Psoas muscle (tissue), 7 donors: ENCODE measurements at regions not wholly inside any gene's neighbourhood (a gene's known extent, or its start where the extent isn't known, plus 50 kb on each side); places are given as distances from the start of the nearest gene placed in this dataset.

Experiments used
- ATAC-seq, 4 donors: fragments of 200-7000 bp; cut with Tn5 transposase; one replicate each; pipeline ENCODE4 v1.9.1; 2020; ENCODE audit warnings: moderate library complexity in 3 of 4, mild to moderate bottlenecking in 2 of 4
- DNase-seq, 2 donors: peaks; one replicate each; pipeline ENCODE4 v3.0.0-alpha.2; 2020
- H3K27ac ChIP-seq: fragments of 200-600 bp; one replicate; pipeline ENCODE4 v1.8.0; 2022
- H3K27me3 ChIP-seq, 3 donors: fragments of 200-600 bp in 1 of 3; one replicate each; pipeline versions ENCODE4 v1.6.1 to v1.8.0; 2013 to 2022; ENCODE audit warnings: low read length in 2 of 3, mild to moderate bottlenecking in 2 of 3, moderate library complexity in 1 of 3; ENCODE audit not compliant: insufficient read depth in 3 of 3
- H3K36me3 ChIP-seq, 2 donors: fragments of 200-600 bp in 1 of 2; one replicate each; pipeline versions ENCODE4 v1.6.1 to v1.8.0; 2013 to 2022; ENCODE audit warnings: low read depth in 1 of 2, mild to moderate bottlenecking in 1 of 2, moderate library complexity in 1 of 2; ENCODE audit not compliant: insufficient read depth in 1 of 2
- H3K4me1 ChIP-seq: fragments of 200-600 bp; one replicate; pipeline ENCODE4 v1.8.0; 2022
- H3K4me3 ChIP-seq: fragments of 200-600 bp; one replicate; pipeline ENCODE4 v1.8.0; 2022; ENCODE audit warnings: mild to moderate bottlenecking
- H3K9me3 ChIP-seq: fragments of 200-600 bp; one replicate; pipeline ENCODE4 v1.8.0; 2022
- WGBS, 3 donors: extraction: QIAGEN DNeasy Blood & Tissue Kit; methylation state at CpG; one replicate each; pipeline versions ENCODE4 v1.1.6 to v1.1.7; 2013; 5-methylcytosine and 5-hydroxymethylcytosine counted together
- intact Hi-C, 2 donors: fragments of 100-400 bp; cut with DNase I; formaldehyde crosslinking; loops; one replicate each; pipeline versions ENCODE4 v1.11.0 to v1.14.2; 2022
- TF ChIP-seq, protein P1 (sequence below): fragments of 200-600 bp; IDR thresholded peaks from one replicate; pipeline ENCODE4 v1.8.0; 2022; ENCODE audit warnings: antibody characterized with exemption
- donor health status: healthy with polysubstance abuse.
- donor health status: DM: no; HTN: no; CAD: no; lungs with moderate emphysema.
- donor health status: Bipolar disorder and iron deficiency.
- donor health status: healthy.
- donor health status: DM: yes; HTN: yes; CAD: no.
- donor health status: DM: no; HTN: no; CAD: no.
- donor health status: DM: yes; HTN: yes; CAD: no.

GRCh38 chr7:52811537-52811936 lies 223.9 kb upstream of the POM121L12 start:
- no peak overlapping the region for H3K27ac ChIP-seq
- 83 to 86% (median 84%) methylated on average over 1 of the region's 1 CpG for WGBS, 3 donors
- TF ChIP-seq, protein P1, sequence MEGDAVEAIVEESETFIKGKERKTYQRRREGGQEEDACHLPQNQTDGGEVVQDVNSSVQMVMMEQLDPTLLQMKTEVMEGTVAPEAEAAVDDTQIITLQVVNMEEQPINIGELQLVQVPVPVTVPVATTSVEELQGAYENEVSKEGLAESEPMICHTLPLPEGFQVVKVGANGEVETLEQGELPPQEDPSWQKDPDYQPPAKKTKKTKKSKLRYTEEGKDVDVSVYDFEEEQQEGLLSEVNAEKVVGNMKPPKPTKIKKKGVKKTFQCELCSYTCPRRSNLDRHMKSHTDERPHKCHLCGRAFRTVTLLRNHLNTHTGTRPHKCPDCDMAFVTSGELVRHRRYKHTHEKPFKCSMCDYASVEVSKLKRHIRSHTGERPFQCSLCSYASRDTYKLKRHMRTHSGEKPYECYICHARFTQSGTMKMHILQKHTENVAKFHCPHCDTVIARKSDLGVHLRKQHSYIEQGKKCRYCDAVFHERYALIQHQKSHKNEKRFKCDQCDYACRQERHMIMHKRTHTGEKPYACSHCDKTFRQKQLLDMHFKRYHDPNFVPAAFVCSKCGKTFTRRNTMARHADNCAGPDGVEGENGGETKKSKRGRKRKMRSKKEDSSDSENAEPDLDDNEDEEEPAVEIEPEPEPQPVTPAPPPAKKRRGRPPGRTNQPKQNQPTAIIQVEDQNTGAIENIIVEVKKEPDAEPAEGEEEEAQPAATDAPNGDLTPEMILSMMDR = no peak
- no peaks in the 10 kb centered on the region for H3K4me1 ChIP-seq
- ATAC-seq = no peak
- no peak for DNase-seq
- H3K9me3 ChIP-seq = peaks cover 2% of the 10 kb centered on the region
- no peaks in the 10 kb centered on the region for H3K27me3 ChIP-seq
- intact Hi-C loops = no loop called here
- no peaks in the 10 kb centered on the region for H3K36me3 ChIP-seq
- H3K4me3 ChIP-seq = no peak overlapping the region

GRCh38 chr7:52799817-52800216 lies 235.6 kb upstream of the POM121L12 start:
- no peak for DNase-seq
- intact Hi-C loops = no loop called here

GRCh38 chr7:52797801-52798200 lies 237.6 kb upstream of the POM121L12 start:
- intact Hi-C loops = no loop called here
- Histone ChIP-seq H3K4me3 (no peak overlapping the region), H3K4me1 (no peaks in the 10 kb centered on the region), H3K27me3 (no peaks in the 10 kb centered on the region), H3K9me3 (no peaks in the 10 kb centered on the region), H3K36me3 (no peaks in the 10 kb centered on the region), H3K27ac (no peak overlapping the region)
- no peak for DNase-seq
- no peak for ATAC-seq
- WGBS, 3 donors = 63 to 71% (median 71%) methylated on average over 4 of the region's 4 CpGs
- TF ChIP-seq, protein P1 = no peak

More at GRCh38 chr7:52799817-52800216, 235.6 kb upstream of the POM121L12 start:
- Histone ChIP-seq H3K27ac (no peak overlapping the region), H3K36me3 (no peaks in the 10 kb centered on the region), H3K9me3 (no peaks in the 10 kb centered on the region), H3K27me3 (no peaks in the 10 kb centered on the region), H3K4me1 (no peaks in the 10 kb centered on the region), H3K4me3 (no peak overlapping the region)
- 87 to 90% (median 90%) methylated on average over 9 of the region's 9 CpGs for WGBS, 3 donors
- TF ChIP-seq, protein P1 = no peak
- no peak for ATAC-seq

DNA sequence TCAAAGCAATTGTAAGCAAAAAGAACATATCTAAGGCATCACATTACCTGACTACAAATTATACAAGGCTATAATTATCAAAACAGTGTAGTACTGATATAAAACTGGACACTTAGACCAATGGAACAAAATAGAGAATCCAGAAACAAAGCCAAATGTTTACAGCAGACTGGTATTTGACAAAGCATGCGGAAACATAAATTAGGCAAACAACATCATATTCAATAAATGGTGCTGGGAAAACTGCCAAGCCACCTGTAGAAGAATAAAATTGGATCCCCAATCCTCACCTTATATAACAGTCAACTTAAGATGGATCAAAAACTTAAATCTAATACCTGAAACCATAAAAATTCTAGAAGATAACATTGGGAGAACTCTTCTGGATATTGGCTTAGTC lies 240.8 kb upstream of the POM121L12 start:
- no peak overlapping the region for H3K4me3 ChIP-seq
- H3K9me3 ChIP-seq = no peaks in the 10 kb centered on the region
- no peak overlapping the region for H3K27ac ChIP-seq
- WGBS, 3 donors = 91 to 100% (median 95%) methylated on average over 1 of the region's 1 CpG
- ATAC-seq (no peak), DNase-seq (no peak)
- intact Hi-C loops = no loop called here
- no peaks in the 10 kb centered on the region for H3K27me3 ChIP-seq
- no peaks in the 10 kb centered on the region for H3K36me3 ChIP-seq
- TF ChIP-seq, protein P1 = no peak
- no peaks in the 10 kb centered on the region for H3K4me1 ChIP-seq

GRCh38 chr7:52791176-52791700 lies 244.2 kb upstream of the POM121L12 start:
- no peaks in the 10 kb centered on the region for H3K9me3 ChIP-seq
- ATAC-seq = no peak
- no peaks in the 10 kb centered on the region for H3K36me3 ChIP-seq
- H3K27ac ChIP-seq = no peak overlapping the region
- WGBS, 3 donors = 68 to 75% (median 74%) methylated on average over 4 of the region's 4 CpGs
- H3K4me1 ChIP-seq = no peaks in the 10 kb centered on the region
- TF ChIP-seq, protein P1 = no peak
- H3K27me3 ChIP-seq = no peaks in the 10 kb centered on the region
- DNase-seq = no peak
- H3K4me3 ChIP-seq = no peak overlapping the region
- intact Hi-C loops = no loop called here
